NCI-H146 (cell line): ENCODE measurements at regions not wholly inside any gene's neighbourhood (a gene's known extent, or its start where the extent isn't known, plus 50 kb on each side); places are given as distances from the start of the nearest gene placed in this dataset.

ENCODE experiments used
- DNase-seq: peaks from one replicate; lab custom pipeline; 2025; lab: John Stamatoyannopoulos, UW

GRCh38 chr13:36493046-36493445 lies 60.8 kb downstream of the CCNA1 start:
- DNase-seq, result no peak

GRCh38 chr13:36495431-36495830 lies 63.1 kb downstream of the CCNA1 start:
- no peak for DNase-seq

- DNase-seq, result no peak
Observed at GRCh38 chr13:36509369-36509768, 77.1 kb downstream of the CCNA1 start.

- DNase-seq, result no peak
Observed at GRCh38 chr13:36512771-36513170, 80.5 kb downstream of the CCNA1 start.

- no peak for DNase-seq
Observed at GRCh38 chr13:36513266-36513665, 81.0 kb downstream of the CCNA1 start.

DNA sequence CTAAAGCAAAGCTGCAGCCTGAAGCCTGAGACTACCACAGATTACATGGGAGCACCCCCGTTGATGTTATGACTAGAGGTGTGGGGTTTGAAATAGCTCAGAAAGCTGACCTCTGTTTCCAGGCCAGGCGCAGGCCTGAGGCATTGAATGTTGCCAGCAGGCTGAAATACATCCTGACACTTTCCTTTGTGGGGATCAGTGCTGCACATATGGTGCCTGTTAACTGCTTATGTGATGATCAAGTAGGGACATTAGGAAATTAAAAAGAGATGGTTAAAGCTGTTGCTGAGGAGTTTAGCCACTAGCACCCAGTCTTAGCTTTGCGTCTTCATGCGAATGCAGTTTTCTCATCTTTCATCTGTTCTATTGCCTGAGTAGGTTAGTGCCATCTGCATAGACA lies 83.2 kb downstream of the CCNA1 start:
- DNase-seq, result no peak

GRCh38 chr13:36516225-36516624 lies 83.9 kb downstream of the CCNA1 start:
- no peak for DNase-seq

DNA sequence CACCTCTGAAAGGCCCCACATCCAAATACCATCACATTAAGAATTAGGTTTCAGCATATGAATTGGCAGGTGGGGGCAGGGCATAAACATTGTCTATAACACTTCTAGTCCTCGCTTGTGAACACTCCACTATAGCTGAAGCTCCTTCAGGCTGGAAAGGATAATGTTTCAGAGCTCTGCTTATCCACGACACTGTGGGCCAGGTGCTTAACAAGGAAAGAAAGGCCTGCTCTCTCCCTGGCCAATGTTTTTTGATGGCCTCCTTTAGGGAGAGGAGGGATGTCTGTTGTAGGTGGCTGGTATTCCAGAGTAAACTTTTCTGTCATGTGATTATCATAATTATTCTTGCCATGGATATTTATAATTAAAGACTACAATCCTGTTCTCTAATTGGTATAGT lies 86.4 kb downstream of the CCNA1 start:
- DNase-seq, result no peak

- DNase-seq, result no peak
Observed at GRCh38 chr13:36519432-36519831, 87.1 kb downstream of the CCNA1 start.

DNA sequence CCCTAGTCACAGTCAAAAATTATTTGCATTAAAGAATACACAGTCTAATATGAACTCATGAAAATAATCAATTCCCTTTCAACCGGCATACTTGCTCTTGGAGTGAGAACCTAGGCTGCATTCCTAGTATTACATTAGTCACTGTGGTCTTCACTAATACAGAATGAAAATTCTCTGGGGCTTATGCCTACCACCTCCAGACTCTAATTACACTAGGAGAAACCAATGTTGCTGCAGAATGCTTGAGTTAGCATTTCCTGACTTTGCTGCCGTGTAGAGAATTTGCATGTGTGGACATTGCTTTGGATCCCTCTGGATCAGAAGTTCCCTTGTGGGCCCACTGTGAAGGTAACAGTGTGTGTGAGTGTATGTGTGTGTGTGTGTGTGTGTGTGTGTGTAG lies 87.8 kb downstream of the CCNA1 start:
- DNase-seq, result no peak

- DNase-seq, result peak; percentile 32
Observed at GRCh38 chr13:36526897-36527296, 94.6 kb downstream of the CCNA1 start.

DNA sequence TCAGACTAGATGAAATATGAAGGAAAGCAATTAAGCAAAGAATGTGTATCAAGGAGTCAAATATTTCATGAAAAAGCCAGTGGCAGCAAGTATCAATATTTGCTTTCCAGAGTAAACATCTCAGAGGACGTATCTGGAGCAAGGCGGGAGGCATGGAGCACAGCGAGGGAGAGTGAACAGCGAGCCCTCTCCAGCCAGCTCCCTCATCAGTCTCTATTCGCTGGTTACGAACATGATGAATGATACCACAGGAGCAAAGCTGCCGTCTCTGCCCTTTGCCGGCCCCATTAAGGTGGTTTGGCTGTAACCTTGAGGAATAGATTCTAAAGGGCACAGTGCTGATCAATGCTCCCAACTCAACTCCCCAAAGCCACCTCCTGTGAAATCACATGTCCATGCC lies 95.8 kb downstream of the CCNA1 start:
- DNase-seq, result peak; percentile 37

GRCh38 chr13:36530050-36530789 lies 97.9 kb downstream of the CCNA1 start:
- peak; percentile 48 for DNase-seq

GRCh38 chr13:36530861-36531590 lies 98.7 kb downstream of the CCNA1 start:
- DNase-seq, result no peak

DNA sequence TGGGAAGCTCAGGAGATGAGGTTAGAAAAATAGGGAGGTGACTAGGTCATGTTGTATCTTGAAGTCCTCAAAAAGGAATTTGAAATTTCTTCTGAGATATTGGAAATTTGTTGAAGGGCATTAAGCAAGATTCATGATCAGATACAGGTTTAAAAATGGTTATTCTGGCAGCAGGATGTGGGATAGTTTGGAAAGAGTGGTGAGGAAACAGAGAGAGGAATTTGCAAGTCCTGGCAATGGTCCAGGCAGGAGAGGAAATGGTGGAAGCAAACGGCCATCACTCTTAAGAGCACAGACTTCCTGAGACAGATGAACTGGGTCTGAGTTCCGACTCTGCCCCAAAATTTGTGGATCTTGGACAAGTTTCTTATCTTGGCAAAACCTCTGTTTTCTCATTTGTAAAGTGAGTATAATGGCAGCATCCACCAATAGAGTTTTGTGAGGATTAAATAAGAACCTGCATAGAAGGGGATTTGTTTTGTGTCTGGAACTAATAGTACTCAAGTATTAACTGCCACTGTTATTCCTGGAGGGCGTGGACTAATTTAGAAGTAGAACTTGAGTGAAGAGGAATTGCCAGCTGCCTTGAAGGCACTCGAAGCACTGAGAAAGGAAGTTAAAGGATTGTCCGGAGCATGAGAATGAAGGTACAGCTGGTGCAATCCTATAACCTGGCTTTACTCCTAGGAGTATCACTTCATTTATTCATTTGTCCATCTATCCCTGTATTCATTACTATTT lies 99.6 kb downstream of the CCNA1 start:
- no peak for DNase-seq

GRCh38 chr13:36533806-36534205 lies 101.5 kb downstream of the CCNA1 start:
- peak; percentile 69 for DNase-seq

- DNase-seq, result peak; percentile 80
Observed at GRCh38 chr13:36536546-36536945, 104.3 kb downstream of the CCNA1 start.

GRCh38 chr13:36543671-36544070 lies 111.4 kb downstream of the CCNA1 start:
- DNase-seq, result peak; percentile 93

GRCh38 chr13:36548129-36548528 lies 115.8 kb downstream of the CCNA1 start:
- DNase-seq, result peak; percentile 67

DNA sequence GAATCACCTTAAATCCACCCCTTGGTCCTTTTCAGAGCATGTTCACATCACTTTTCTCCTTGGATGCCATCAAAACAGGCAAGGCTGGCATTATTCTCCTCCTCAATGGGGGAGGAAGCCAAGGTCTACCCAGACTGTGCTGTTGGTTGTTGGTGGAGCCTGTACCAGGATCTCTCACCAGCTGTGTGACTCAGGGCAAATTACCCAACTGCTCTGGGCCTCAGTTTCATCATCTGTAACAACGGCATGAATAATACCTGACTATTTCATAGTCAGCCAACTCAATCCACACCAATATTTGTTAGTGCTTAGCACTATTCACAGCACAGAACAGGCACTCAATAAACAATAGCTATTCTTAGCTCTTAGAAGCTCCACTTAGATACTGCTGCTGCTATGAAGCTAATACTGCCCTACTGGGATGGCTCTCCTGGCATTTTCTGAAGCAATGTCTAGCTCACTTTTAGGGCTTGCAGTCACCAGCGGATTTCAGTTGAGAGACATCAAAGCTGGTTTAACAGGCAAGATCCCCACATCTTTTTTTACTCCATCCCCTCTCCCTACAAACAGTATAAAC lies 116.9 kb downstream of the CCNA1 start:
- no peak for DNase-seq

DNA sequence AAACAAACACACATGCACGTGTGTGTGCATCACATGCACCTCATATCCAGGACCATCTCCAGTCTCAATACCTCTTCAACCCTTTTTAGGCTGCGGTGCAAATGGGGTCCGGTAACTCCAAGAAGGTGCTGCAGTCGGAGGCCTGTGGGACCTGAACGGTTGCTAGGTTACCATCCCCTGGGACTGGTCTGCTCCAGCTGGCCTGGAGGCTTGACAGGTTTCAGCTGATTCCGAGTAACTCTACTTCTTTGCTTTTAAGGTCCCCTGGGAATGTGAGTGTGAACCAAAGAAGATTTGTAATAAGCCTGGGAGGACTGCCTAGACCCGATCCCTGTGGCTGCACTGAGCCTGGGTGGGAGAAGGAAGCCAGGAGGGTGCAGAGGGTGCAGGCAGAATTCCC lies 117.5 kb downstream of the CCNA1 start:
- peak; percentile 56 for DNase-seq

DNA sequence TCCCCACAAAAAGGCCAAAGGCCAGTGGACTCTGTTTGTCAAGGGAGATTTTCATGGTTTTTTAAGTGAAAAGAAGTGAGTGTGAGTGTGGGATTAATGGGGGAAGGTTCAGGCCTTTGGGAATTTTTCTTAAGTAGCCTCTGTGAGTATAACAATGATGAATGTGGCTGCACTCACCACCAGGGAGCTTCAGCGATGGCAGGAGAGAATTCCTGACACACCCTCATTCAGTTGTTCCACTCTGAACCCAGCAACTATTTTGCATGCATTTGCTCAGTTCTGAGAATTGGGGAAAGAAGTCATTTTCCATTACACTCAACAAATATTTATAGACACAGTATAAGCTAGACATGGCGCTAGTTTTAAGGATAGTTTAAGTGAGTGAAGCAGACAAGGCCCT lies 117.9 kb downstream of the CCNA1 start:
- no peak for DNase-seq

GRCh38 chr13:36551445-36551844 lies 119.2 kb downstream of the CCNA1 start:
- DNase-seq, result no peak
